IMR-90 (cell line): ENCODE measurements at regions not wholly inside any gene's neighbourhood (a gene's known extent, or its start where the extent isn't known, plus 50 kb on each side); places are given as distances from the start of the nearest gene placed in this dataset.

Experiments
- ATAC-seq: fragments of 200-7000 bp; cut with Tn5 transposase; 2 replicates; pipeline ENCODE4 v1.9.1; 2020; ENCODE audit warnings: low read depth, mild to moderate bottlenecking, moderate library complexity
- BruUV-seq: library from RNA; stranded (reverse); fragments of 400-500 nt; replicated peaks from 2 replicates; lab custom pipeline; 2021; lab: Mats Ljungman, UMichigan
- CTCF ChIA-PET: fragments of 300-600 bp; formaldehyde crosslinking; extraction: SDS; loops from one replicate; lab custom pipeline; 2021; ENCODE audit warnings: antibody characterized with exemption; lab: Yijun Ruan, JAX
- POLR2A ChIA-PET: fragments of 300-600 bp; sonication (Branson Sonifier 250); formaldehyde crosslinking; loops from one replicate; lab custom pipeline; 2022; ENCODE audit warnings: antibody characterized with exemption; ENCODE audit not compliant: unreplicated experiment; lab: Charles Lee
- DNase-seq: peaks from one replicate; pipeline ENCODE4 v3.0.0; 2013
- H2AFZ ChIP-seq: replicated peaks from 2 replicates; pipeline ENCODE3; 2013; ENCODE audit warnings: low read length, mild to moderate bottlenecking; ENCODE audit not compliant: poor library complexity
- H2AK5ac ChIP-seq: 2 replicates; pipeline ENCODE4 v1.6.1; 2013; ENCODE audit warnings: low read depth, low read length, inconsistent platforms
- H2AK9ac ChIP-seq: replicated peaks from 2 replicates; pipeline ENCODE3; 2013; ENCODE audit warnings: mild to moderate bottlenecking, low read depth, low read length, moderate library complexity; ENCODE audit not compliant: poor library complexity
- H2BK120ac ChIP-seq: 2 replicates; pipeline ENCODE4 v1.6.1; 2013; ENCODE audit warnings: low read depth, low read length, inconsistent platforms
- H2BK15ac ChIP-seq: 3 replicates; pipeline ENCODE4 v1.6.1; 2013; ENCODE audit warnings: low read depth, low read length, inconsistent platforms
- H2BK20ac ChIP-seq: 2 replicates; pipeline ENCODE4 v1.6.1; 2013; ENCODE audit warnings: low read depth, mild to moderate bottlenecking, inconsistent platforms, low read length, moderate library complexity
- H2BK5ac ChIP-seq: 2 replicates; pipeline ENCODE4 v1.6.1; 2013; ENCODE audit warnings: mild to moderate bottlenecking, low read depth, low read length, inconsistent platforms; ENCODE audit not compliant: poor library complexity, severe bottlenecking
- H3K14ac ChIP-seq: replicated peaks from 2 replicates; pipeline ENCODE4 v1.6.1; 2013; ENCODE audit warnings: low read depth, low read length, inconsistent platforms
- H3K18ac ChIP-seq: 2 replicates; pipeline ENCODE4 v1.6.1; 2013; ENCODE audit warnings: low read depth, low read length, control low read depth
- H3K23ac ChIP-seq: 2 replicates; pipeline ENCODE4 v1.6.1; 2013; ENCODE audit warnings: low read depth, low read length, inconsistent platforms
- H3K27ac ChIP-seq: 2 replicates; pipeline ENCODE4 v1.5.1; 2013; ENCODE audit warnings: mild to moderate bottlenecking, control low read depth, low read length; ENCODE audit not compliant: insufficient read depth
- H3K27me3 ChIP-seq: 2 replicates; pipeline ENCODE4 v1.6.1; 2013; ENCODE audit warnings: low read length; ENCODE audit not compliant: control insufficient read depth, insufficient read depth
- H3K36me3 ChIP-seq: 2 replicates; pipeline ENCODE4 v1.6.1; 2013; ENCODE audit warnings: low read length, mixed read lengths; ENCODE audit not compliant: control insufficient read depth, insufficient read depth
- H3K4ac ChIP-seq: 2 replicates; pipeline ENCODE4 v1.6.1; 2013; ENCODE audit warnings: low read depth, low read length, inconsistent platforms
- H3K4me1 ChIP-seq: 2 replicates; pipeline ENCODE4 v1.6.1; 2013; ENCODE audit warnings: low read length, mixed read lengths; ENCODE audit not compliant: control insufficient read depth, insufficient read depth
- H3K4me2 ChIP-seq: 2 replicates; pipeline ENCODE4 v1.6.1; 2013; ENCODE audit warnings: low read depth, mild to moderate bottlenecking, control low read depth, low read length, moderate library complexity
- H3K4me3 ChIP-seq: 2 replicates; pipeline ENCODE4 v1.5.1; 2013; ENCODE audit warnings: low read depth, mild to moderate bottlenecking, control low read depth, low read length, moderate library complexity; ENCODE audit not compliant: insufficient read depth
- H3K56ac ChIP-seq: 2 replicates; pipeline ENCODE4 v1.6.1; 2013; ENCODE audit warnings: low read length, inconsistent platforms; ENCODE audit not compliant: insufficient read depth; ENCODE audit errors: extremely low read depth
- H3K79me1 ChIP-seq, 2 experiments: 2 replicates each; pipeline ENCODE4 v1.6.1; 2013; ENCODE audit warnings: low read length in 2 of 2, inconsistent platforms in 1 of 2, low read depth in 1 of 2
- H3K9ac ChIP-seq: 2 replicates; pipeline ENCODE4 v1.6.1; 2013; ENCODE audit warnings: low read depth, low read length, control low read depth
- H3K9me1 ChIP-seq: 2 replicates; pipeline ENCODE4 v1.6.1; 2013; ENCODE audit warnings: low read length, inconsistent platforms; ENCODE audit not compliant: insufficient read depth
- H3K9me3 ChIP-seq: 2 replicates; pipeline ENCODE4 v1.6.1; 2013; ENCODE audit warnings: low read length; ENCODE audit not compliant: control insufficient read depth, insufficient read depth
- H4K20me1 ChIP-seq: 2 replicates; pipeline ENCODE4 v1.6.1; 2013; ENCODE audit warnings: low read length, inconsistent platforms; ENCODE audit not compliant: insufficient read depth
- H4K5ac ChIP-seq: 2 replicates; pipeline ENCODE4 v1.6.1; 2013; ENCODE audit warnings: mild to moderate bottlenecking, low read depth, low read length, control low read depth
- H4K8ac ChIP-seq, 2 experiments: 2 replicates each; pipeline ENCODE4 v1.6.1; 2013; ENCODE audit warnings: low read depth in 2 of 2, low read length in 2 of 2, control low read depth in 1 of 2, inconsistent platforms in 1 of 2
- H4K91ac ChIP-seq: 2 replicates; pipeline ENCODE4 v1.6.1; 2013; ENCODE audit warnings: low read depth, low read length, inconsistent platforms; ENCODE audit not compliant: insufficient read depth
- RAD21 ChIP-seq: IDR thresholded peaks from 2 replicates; pipeline ENCODE4 v1.6.1; 2012; ENCODE audit warnings: low read length, improper control_type of control experiment
- RCOR1 ChIP-seq: IDR thresholded peaks from 2 replicates; pipeline ENCODE4 v1.6.1; 2012; ENCODE audit warnings: mild to moderate bottlenecking, low read length, improper control_type of control experiment; ENCODE audit not compliant: insufficient replicate concordance
- WGBS, 2 experiments: methylation state at CpG; one replicate each; pipeline versions ENCODE4 v1.1.5 to v1.1.7; 2013; ENCODE audit warnings: missing lambda C conversion rate in 2 of 2; ENCODE audit not compliant: insufficient read length in 1 of 2; ENCODE audit errors: extremely low coverage in 2 of 2; 5-methylcytosine and 5-hydroxymethylcytosine counted together
- dilution Hi-C: fragments of 300-500 bp; cut with HindIII; formaldehyde crosslinking; loops from one replicate; pipeline ENCODE4 v1.14.3; 2018; ENCODE audit warnings: low sequenced_read_pairs; ENCODE audit not compliant: unreplicated experiment
- in situ Hi-C: fragments of 300-500 bp; cut with MboI; formaldehyde crosslinking; loops from 3 replicates; pipeline ENCODE4 v1.14.3; 2019; ENCODE audit warnings: low sequenced_read_pairs, inconsistent platforms, mixed read lengths
- intact Hi-C: fragments of 100-400 bp; cut with micrococcal nuclease; formaldehyde crosslinking; loops from 2 replicates; pipeline ENCODE4 v1.10.0; 2022
- TF ChIP-seq, protein P1 (sequence below): fragments of 150-350 bp; IDR thresholded peaks from 2 replicates; pipeline ENCODE4 v1.6.1; 2017; ENCODE audit warnings: mild to moderate bottlenecking, antibody characterized with exemption, low read length, low read depth

DNA sequence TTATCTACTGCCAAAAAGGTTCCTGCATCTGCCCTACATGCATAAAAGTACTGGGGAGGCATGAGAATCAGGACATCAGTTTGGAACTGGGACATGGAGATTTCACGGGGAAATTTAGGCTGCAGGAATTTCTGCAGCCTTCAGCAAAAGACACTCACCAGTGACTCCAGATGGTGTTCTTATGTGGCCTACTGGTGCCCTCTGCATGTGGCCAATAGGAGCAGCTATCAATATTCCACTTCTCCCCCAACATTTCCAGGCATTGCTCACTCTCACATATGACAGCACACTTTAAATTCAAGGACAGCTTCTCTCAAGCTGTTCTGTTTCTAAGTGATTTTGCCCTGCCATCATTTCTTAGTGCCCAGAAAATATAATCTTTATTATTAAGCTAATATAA lies 570.5 kb upstream of the ARGLU1 start:
- no peak for ATAC-seq
- H3K9me1 ChIP-seq, result no peaks in the 10 kb centered on the region
- no peaks in the 10 kb centered on the region for H3K79me1 ChIP-seq
- H3K4me1 ChIP-seq, result no peaks in the 10 kb centered on the region
- H3K14ac ChIP-seq, result no peak overlapping the region
- H2AK9ac ChIP-seq, result no peak overlapping the region
- no TSS peak for BruUV-seq
- peaks cover 5% of the 10 kb centered on the region for H3K27me3 ChIP-seq
- H2AFZ ChIP-seq, result no peak overlapping the region
- no peak overlapping the region for H4K91ac ChIP-seq
- H3K4ac ChIP-seq, result no peak overlapping the region
- 17% methylated on average over 1 of the region's 1 CpG; no CpG with 5 or more reads in 1 of the 2 experiments for WGBS, 2 experiments
- no peak overlapping the region for H2BK15ac ChIP-seq
- 0 out of 2 replicates have a peak overlapping the region, but pooled peaks have one; percentile 16 for H3K23ac ChIP-seq
- TF ChIP-seq, protein P1, sequence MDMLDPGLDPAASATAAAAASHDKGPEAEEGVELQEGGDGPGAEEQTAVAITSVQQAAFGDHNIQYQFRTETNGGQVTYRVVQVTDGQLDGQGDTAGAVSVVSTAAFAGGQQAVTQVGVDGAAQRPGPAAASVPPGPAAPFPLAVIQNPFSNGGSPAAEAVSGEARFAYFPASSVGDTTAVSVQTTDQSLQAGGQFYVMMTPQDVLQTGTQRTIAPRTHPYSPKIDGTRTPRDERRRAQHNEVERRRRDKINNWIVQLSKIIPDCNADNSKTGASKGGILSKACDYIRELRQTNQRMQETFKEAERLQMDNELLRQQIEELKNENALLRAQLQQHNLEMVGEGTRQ, result no peak
- TF ChIP-seq RCOR1 (no peak), RAD21 (peak; percentile 8; the same call in 1 of the 2 replicates)
- in situ Hi-C loops, result no loop called here
- no peaks in the 10 kb centered on the region for H3K9me3 ChIP-seq
- H3K4me2 ChIP-seq, result no peak overlapping the region
- H3K27ac ChIP-seq, result no peak overlapping the region
- no peak overlapping the region for H4K5ac ChIP-seq
- dilution Hi-C loops, result no loop called here
- no peak overlapping the region for H2BK20ac ChIP-seq
- no peak overlapping the region for H3K4me3 ChIP-seq
- POLR2A ChIA-PET, result no interaction called here
- no peaks in the 10 kb centered on the region for H4K20me1 ChIP-seq
- DNase-seq, result no peak
- no peak overlapping the region for H2BK120ac ChIP-seq
- intact Hi-C loops, result no loop called here
- no peak overlapping the region for H4K8ac ChIP-seq
- no peak overlapping the region for H3K56ac ChIP-seq
- H3K18ac ChIP-seq, result no peak overlapping the region
- CTCF ChIA-PET, result no interaction called here
- H3K9ac ChIP-seq, result no peak overlapping the region
- no peak overlapping the region for H2AK5ac ChIP-seq
- no peak overlapping the region for H2BK5ac ChIP-seq
- H3K36me3 ChIP-seq, result no peaks in the 10 kb centered on the region
